Loucy (cell line): ENCODE measurements at regions not wholly inside any gene's neighbourhood (a gene's known extent, or its start where the extent isn't known, plus 50 kb on each side); places are given as distances from the start of the nearest gene placed in this dataset.

Experiments
- CTCF ChIP-seq: fragments of 200-600 bp; sonication (generic); conservative IDR thresholded peaks from 2 replicates; pipeline ENCODE4 v1.5.1; 2014; ENCODE audit warnings: mild to moderate bottlenecking, antibody characterized with exemption, low read length
- EZH2phosphoT487 ChIP-seq: fragments of 200-600 bp; IDR thresholded peaks from 2 replicates; pipeline ENCODE4 v1.6.1; 2018; ENCODE audit warnings: antibody characterized with exemption, mild to moderate bottlenecking, moderate library complexity, borderline replicate concordance

- no peak for TF ChIP-seq CTCF
- TF ChIP-seq EZH2phosphoT487: no peak
Observed at GRCh38 chr2:24439280-24439970, 51.6 kb upstream of the NCOA1 start.
